GM12878 (cell line): ENCODE measurements at regions not wholly inside any gene's neighbourhood (a gene's known extent, or its start where the extent isn't known, plus 50 kb on each side); places are given as distances from the start of the nearest gene placed in this dataset.

Experiments
- ATAC-seq: fragments of 200-7000 bp; cut with Tn5 transposase; 3 replicates; pipeline ENCODE4 v1.9.1; 2020; ENCODE audit warnings: mild to moderate bottlenecking, moderate library complexity
- BruUV-seq: library from RNA; stranded (reverse); fragments of 400-500 nt; replicated peaks from 2 replicates; lab custom pipeline; 2021; lab: Mats Ljungman, UMichigan
- CTCF ChIA-PET: fragments of 300-600 bp; sonication (Branson Sonifier 250); formaldehyde crosslinking; extraction: SDS; loops from one replicate; lab custom pipeline; 2021; ENCODE audit warnings: inconsistent platforms; lab: Yijun Ruan, JAX
- POLR2A ChIA-PET: fragments of 350-600 bp; formaldehyde crosslinking; extraction: SDS; loops from one replicate; lab custom pipeline; 2021; ENCODE audit warnings: inconsistent platforms; lab: Charles Lee
- RAD21 ChIA-PET: fragments of 300-600 bp; sonication (Branson Sonifier 250); formaldehyde crosslinking; loops from one replicate; lab custom pipeline; 2023; ENCODE audit warnings: antibody characterized with exemption; ENCODE audit not compliant: unreplicated experiment; lab: Charles Lee
- SMC1A ChIA-PET: fragments of 300-600 bp; sonication (Branson Sonifier 250); formaldehyde crosslinking; loops from one replicate; lab custom pipeline; 2023; ENCODE audit not compliant: unreplicated experiment, uncharacterized antibody; lab: Charles Lee
- DNase-seq: peaks from one replicate; pipeline ENCODE4 v3.0.0-alpha.2; 2011; ENCODE audit warnings: low read depth, low spot score
- FAIRE-seq: peaks from 3 replicates; lab custom pipeline; 2011; peaks lifted over from hg19 to GRCh38; lab: Jason Lieb, UNC
- H2AFZ ChIP-seq: 2 replicates; pipeline ENCODE4 v1.6.0; 2011; ENCODE audit warnings: low read depth, low read length, control low read depth; ENCODE audit not compliant: control insufficient read depth
- H3K27ac ChIP-seq: 2 replicates; pipeline ENCODE4 v1.5.1; 2011; ENCODE audit warnings: control low read depth; ENCODE audit not compliant: control insufficient read depth, insufficient read depth
- H3K27me3 ChIP-seq, 2 experiments: replicated peaks in 1 of 2; 2 replicates each; pipeline versions ENCODE4 v1.6.0 to v1.6.1; 2011; ENCODE audit warnings: low read length in 1 of 2; ENCODE audit not compliant: control insufficient read depth in 2 of 2, insufficient read depth in 2 of 2
- H3K36me3 ChIP-seq, 2 experiments: 2 replicates each; pipeline ENCODE4 v1.5.1; 2011; ENCODE audit warnings: low read length in 1 of 2; ENCODE audit not compliant: control insufficient read depth in 2 of 2, insufficient read depth in 2 of 2
- H3K4me1 ChIP-seq: 2 replicates; pipeline ENCODE4 v1.6.1; 2011; ENCODE audit warnings: mild to moderate bottlenecking, low read length, moderate library complexity, mixed read lengths; ENCODE audit not compliant: control insufficient read depth, insufficient read depth
- H3K4me2 ChIP-seq: 2 replicates; pipeline ENCODE4 v1.6.0; 2011; ENCODE audit warnings: control low read depth; ENCODE audit not compliant: control insufficient read depth, insufficient read depth
- H3K4me3 ChIP-seq: fragments of 200-600 bp; sonication (generic); 2 replicates; pipeline ENCODE4 v1.5.1; 2016
- H3K79me2 ChIP-seq: 2 replicates; pipeline ENCODE4 v1.6.0; 2011; ENCODE audit warnings: low read length; ENCODE audit not compliant: control insufficient read depth, insufficient read depth
- H3K9ac ChIP-seq: 2 replicates; pipeline ENCODE4 v1.8.0; 2011; ENCODE audit warnings: low read length, control low read depth, mixed read lengths; ENCODE audit not compliant: control insufficient read depth, insufficient read depth
- H3K9me3 ChIP-seq: replicated peaks from 3 replicates; pipeline ENCODE4 v1.5.1; 2011; ENCODE audit warnings: mild to moderate bottlenecking, low read length; ENCODE audit not compliant: control insufficient read depth, insufficient read depth
- H4K20me1 ChIP-seq: 2 replicates; pipeline ENCODE4 v1.6.0; 2011; ENCODE audit not compliant: control insufficient read depth, insufficient read depth
- BMI1 ChIP-seq: fragments of 450-650 bp; IDR thresholded peaks from 2 replicates; pipeline ENCODE4 v1.6.1; 2016; ENCODE audit warnings: mild to moderate bottlenecking, moderate library complexity, borderline replicate concordance
- E2F8 ChIP-seq: fragments of 450-650 bp; IDR thresholded peaks from 2 replicates; pipeline ENCODE4 v1.6.1; 2018; ENCODE audit warnings: mild to moderate bottlenecking, low read depth, moderate library complexity; ENCODE audit not compliant: partially characterized antibody
- POLR2A ChIP-seq: IDR thresholded peaks from 2 replicates; pipeline ENCODE4 v1.6.1; 2011; ENCODE audit warnings: low read depth, mild to moderate bottlenecking, low read length
- RAD51 ChIP-seq: fragments of 450-650 bp; IDR thresholded peaks from 2 replicates; pipeline ENCODE4 v1.6.1; 2016; ENCODE audit warnings: moderate library complexity, mild to moderate bottlenecking, inconsistent platforms
- RB1 ChIP-seq: fragments of 450-650 bp; formaldehyde crosslinking; IDR thresholded peaks from 2 replicates; pipeline ENCODE4 v1.6.1; 2017; ENCODE audit warnings: mild to moderate bottlenecking, borderline replicate concordance
- SP1 ChIP-seq: IDR thresholded peaks from one replicate; pipeline ENCODE4 v1.6.1; 2011; ENCODE audit warnings: low read depth, low read length
- STAT1 ChIP-seq: fragments of 450-650 bp; conservative IDR thresholded peaks from 2 replicates; pipeline ENCODE4 v1.6.1; 2014; ENCODE audit warnings: antibody characterized with exemption, mild to moderate bottlenecking
- WGBS: methylation state at CpG from one replicate; pipeline ENCODE4 v1.1.6; 2016; ENCODE audit warnings: low lambda C conversion rate; ENCODE audit not compliant: insufficient replicate concordance, insufficient coverage; ENCODE audit errors: missing lambda C conversion rate; 5-methylcytosine and 5-hydroxymethylcytosine counted together
- in situ Hi-C: fragments of 300-500 bp; cut with MboI; formaldehyde crosslinking; loops from 9 replicates; pipeline ENCODE4 v1.14.3; 2018; ENCODE audit warnings: mixed read lengths
- intact Hi-C: fragments of 100-400 bp; cut with micrococcal nuclease; formaldehyde crosslinking; loops from one replicate; pipeline ENCODE4 v1.14.2; 2022; ENCODE audit not compliant: unreplicated experiment

- in situ Hi-C loops: no loop called here
- ATAC-seq (no peak), FAIRE-seq (no peak), DNase-seq (no peak)
- Histone ChIP-seq H3K9ac (no peak overlapping the region), H3K4me1 (no peaks in the 10 kb centered on the region), H3K4me2 (no peak overlapping the region), H3K27me3 (no peaks in the 10 kb centered on the region), H2AFZ (no peak overlapping the region), H3K79me2 (no peaks in the 10 kb centered on the region), H3K27ac (no peak overlapping the region), H3K36me3 (no peaks in the 10 kb centered on the region), H3K9me3 (no peaks in the 10 kb centered on the region), H4K20me1 (no peaks in the 10 kb centered on the region), H3K4me3 (no peak overlapping the region)
- RAD21 ChIA-PET: no interaction called here
- TF ChIP-seq RAD51: no peak
- intact Hi-C loops: no loop called here
- no TSS peak for BruUV-seq
- CTCF ChIA-PET: no interaction called here
- SMC1A ChIA-PET: no interaction called here
- WGBS: 40% methylated on average over 4 of the region's 5 CpGs
- POLR2A ChIA-PET: no interaction called here
These were observed 690.9 kb downstream of the BRINP3 start for GRCh38 chr1:189786761-189787160.

GRCh38 chr1:189787201-189787600, 690.5 kb downstream of the BRINP3 start:
- H3K79me2 ChIP-seq: no peaks in the 10 kb centered on the region
- H3K9me3 ChIP-seq: no peaks in the 10 kb centered on the region
- H3K36me3 ChIP-seq: no peaks in the 10 kb centered on the region
- H3K27ac ChIP-seq: no peak overlapping the region
- FAIRE-seq (no peak), DNase-seq (no peak), ATAC-seq (no peak)
- 56% methylated on average over 9 of the region's 9 CpGs for WGBS
- H3K4me2 ChIP-seq: no peak overlapping the region
- POLR2A ChIA-PET: no interaction called here
- H2AFZ ChIP-seq: no peak overlapping the region
- CTCF ChIA-PET: no interaction called here
- no peaks in the 10 kb centered on the region for H4K20me1 ChIP-seq
- no peaks in the 10 kb centered on the region for H3K27me3 ChIP-seq
- no peaks in the 10 kb centered on the region for H3K4me1 ChIP-seq
- intact Hi-C loops (no loop called here), in situ Hi-C loops (no loop called here)
- H3K9ac ChIP-seq: no peak overlapping the region
- no peak overlapping the region for H3K4me3 ChIP-seq
- no TSS peak for BruUV-seq
- TF ChIP-seq SP1 (no peak), RB1 (no peak), E2F8 (no peak), POLR2A (no peak), STAT1 (no peak), BMI1 (peak; percentile 70)
- RAD21 ChIA-PET: no interaction called here
- SMC1A ChIA-PET: no interaction called here
